GM06990 (cell line): ENCODE measurements at regions not wholly inside any gene's neighbourhood (a gene's known extent, or its start where the extent isn't known, plus 50 kb on each side); places are given as distances from the start of the nearest gene placed in this dataset.
"Not testable (repeated sequence)": the region's sequence is repeated elsewhere in the genome, so short reads cannot be mapped to it uniquely, and the experiment has no call there.

Experiments used
- DNase-seq: peaks from one replicate; pipeline ENCODE4 v3.0.0-alpha.2; 2011; ENCODE audit not compliant: insufficient read length; ENCODE audit errors: extremely low read depth
- H3K27me3 ChIP-seq: replicated peaks from 2 replicates; pipeline ENCODE4 v1.6.0; 2011; ENCODE audit warnings: low read length; ENCODE audit not compliant: control insufficient read depth, insufficient read depth
- H3K36me3 ChIP-seq: 2 replicates; pipeline ENCODE4 v1.5.1; 2011; ENCODE audit warnings: low read length; ENCODE audit not compliant: control insufficient read depth, insufficient read depth
- H3K4me3 ChIP-seq: replicated peaks from 2 replicates; pipeline ENCODE4 v1.5.1; 2011; ENCODE audit warnings: low read depth, mild to moderate bottlenecking, control low read depth, low read length
- CTCF ChIP-seq: IDR thresholded peaks from 2 replicates; pipeline ENCODE4 v1.5.1; 2011; ENCODE audit warnings: low read length, control low read depth, mild to moderate bottlenecking, inconsistent platforms; ENCODE audit not compliant: insufficient read depth, poor library complexity, severe bottlenecking

- Histone ChIP-seq H3K4me3 (no peak overlapping the region), H3K36me3 (no peaks in the 10 kb centered on the region), H3K27me3 (no peaks in the 10 kb centered on the region)
- TF ChIP-seq CTCF: no peak
- no peak for DNase-seq
These were observed 1534.8 kb downstream of the SLITRK5 start for GRCh38 chr13:89205856-89206520.

DNA sequence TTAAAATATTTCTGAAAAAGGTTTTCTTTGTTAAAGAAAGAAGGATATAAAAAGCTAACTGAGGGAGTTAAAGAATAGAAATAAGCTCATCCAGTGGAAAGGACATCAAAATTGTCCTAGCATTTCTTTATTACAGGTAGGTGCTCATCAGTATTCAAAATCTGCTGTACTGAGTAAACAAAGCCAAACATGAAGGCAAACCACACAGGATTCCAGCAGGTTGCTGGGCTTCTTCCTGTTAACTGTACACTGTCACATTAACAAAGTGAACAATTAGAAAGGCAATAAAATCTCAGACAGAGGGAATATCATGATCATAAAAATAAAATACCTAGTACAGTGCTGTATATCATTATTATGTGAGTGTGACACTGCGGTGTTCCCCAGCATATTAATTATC, 1541.0 kb downstream of the SLITRK5 start:
- Histone ChIP-seq H3K27me3 (no peaks in the 10 kb centered on the region), H3K4me3 (no peak overlapping the region), H3K36me3 (no peaks in the 10 kb centered on the region)
- no peak for TF ChIP-seq CTCF
- DNase-seq: no peak

- DNase-seq: no peak
- no peaks in the 10 kb centered on the region for H3K36me3 ChIP-seq
- TF ChIP-seq CTCF: no peak
- no peak overlapping the region for H3K4me3 ChIP-seq
- no peaks in the 10 kb centered on the region for H3K27me3 ChIP-seq
These were observed 1543.0 kb downstream of the SLITRK5 start for GRCh38 chr13:89214185-89214584.

GRCh38 chr13:89215319-89215718, 1544.1 kb downstream of the SLITRK5 start:
- H3K36me3 ChIP-seq, H3K27me3 ChIP-seq, DNase-seq, H3K4me3 ChIP-seq: not testable (repeated sequence)

DNA sequence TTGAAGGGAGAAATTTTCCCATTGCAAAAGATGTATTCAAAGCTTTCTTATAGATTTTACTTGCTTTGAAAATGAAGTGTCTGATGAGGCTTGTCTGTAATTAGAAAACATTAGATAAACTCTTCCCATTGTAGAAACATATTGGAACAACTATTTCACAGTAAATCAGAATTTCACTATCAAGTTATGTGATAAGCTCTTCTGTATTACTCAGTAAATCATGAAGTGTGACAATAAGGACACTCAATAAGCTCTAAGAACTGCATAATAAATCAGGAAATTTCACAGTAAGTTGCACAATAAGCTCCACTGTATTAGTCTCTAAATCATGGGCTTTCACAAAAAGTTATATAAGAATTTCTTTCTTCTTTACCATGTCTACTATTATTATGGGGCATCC, 1546.6 kb downstream of the SLITRK5 start:
- no peak overlapping the region for H3K4me3 ChIP-seq
- no peak for TF ChIP-seq CTCF
- DNase-seq: no peak
- H3K27me3 ChIP-seq: no peaks in the 10 kb centered on the region
- no peaks in the 10 kb centered on the region for H3K36me3 ChIP-seq

DNA sequence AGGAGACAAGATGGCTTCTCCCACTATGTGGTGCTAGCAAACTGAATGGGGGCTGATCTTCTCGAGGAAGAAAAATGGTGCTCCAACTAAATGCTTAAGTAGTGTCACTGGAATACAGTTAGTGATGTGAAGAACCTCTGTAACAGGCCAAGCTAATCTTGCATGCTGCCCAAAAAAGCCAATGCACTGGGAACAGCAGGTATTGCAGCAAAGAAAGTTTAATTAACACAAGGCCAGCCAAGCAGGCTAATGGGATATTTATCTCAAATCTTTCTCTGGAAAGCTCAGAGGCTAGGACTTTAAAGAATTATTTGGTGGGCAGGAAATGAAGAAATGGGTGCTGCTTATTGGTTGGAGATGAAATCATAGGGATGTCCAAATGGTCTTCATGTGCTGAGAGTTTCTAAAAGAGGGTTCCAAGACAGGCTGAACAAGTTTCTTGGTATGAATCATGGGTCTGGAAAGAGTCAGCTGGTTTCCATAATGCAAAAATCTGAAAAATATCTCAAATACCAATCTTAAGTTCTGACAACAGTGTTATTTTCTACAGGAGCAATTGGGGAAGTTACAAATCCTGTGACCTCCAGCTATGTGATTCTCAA, 1550.5 kb downstream of the SLITRK5 start:
- DNase-seq: no peak
- TF ChIP-seq CTCF: no peak
- H3K4me3 ChIP-seq: no peak overlapping the region
- no peaks in the 10 kb centered on the region for H3K36me3 ChIP-seq
- no peaks in the 10 kb centered on the region for H3K27me3 ChIP-seq
